ENCODE measurements at regions not wholly inside any gene's neighbourhood (a gene's known extent, or its start where the extent isn't known, plus 50 kb on each side); places are given as distances from the start of the nearest gene placed in this dataset.
"Not testable (repeated sequence)": the region's sequence is repeated elsewhere in the genome, so short reads cannot be mapped to it uniquely, and the experiment has no call there.

- DNase-seq: no peak
These were observed 1378.0 kb upstream of the PCDH9 start for GRCh38 chr13:68608147-68608546.

- DNase-seq: no peak
These were observed 1367.5 kb upstream of the PCDH9 start for GRCh38 chr13:68597641-68598040.

GRCh38 chr13:68588623-68589022 lies 1358.5 kb upstream of the PCDH9 start:
- DNase-seq: no peak

- DNase-seq: no peak
These were observed 1354.6 kb upstream of the PCDH9 start for GRCh38 chr13:68584776-68585175.

- no peak for DNase-seq
These were observed 1343.9 kb upstream of the PCDH9 start for GRCh38 chr13:68574053-68574452.

GRCh38 chr13:68551701-68552522 lies 1321.8 kb upstream of the PCDH9 start:
- DNase-seq: no peak

- DNase-seq: no peak
These were observed 1320.2 kb upstream of the PCDH9 start for GRCh38 chr13:68550330-68550729.

GRCh38 chr13:68540244-68540643 lies 1310.1 kb upstream of the PCDH9 start:
- no peak for DNase-seq

GRCh38 chr13:68535329-68535728 lies 1305.2 kb upstream of the PCDH9 start:
- no peak for DNase-seq

- not testable (repeated sequence) for DNase-seq
These were observed 1297.0 kb upstream of the PCDH9 start for GRCh38 chr13:68527167-68527566.

- DNase-seq: no peak
These were observed 1293.8 kb upstream of the PCDH9 start for GRCh38 chr13:68523838-68524424.

- no peak for DNase-seq
These were observed 1292.0 kb upstream of the PCDH9 start for GRCh38 chr13:68522184-68522583.

GRCh38 chr13:68509734-68510621 lies 1279.8 kb upstream of the PCDH9 start:
- DNase-seq: no peak

- DNase-seq: no peak
These were observed 1276.9 kb upstream of the PCDH9 start for GRCh38 chr13:68506888-68507551.

GRCh38 chr13:68490594-68490993 lies 1260.5 kb upstream of the PCDH9 start:
- DNase-seq: no peak

- DNase-seq: no peak
These were observed 1251.0 kb upstream of the PCDH9 start for GRCh38 chr13:68481130-68481529.

- no peak for DNase-seq
These were observed 1243.7 kb upstream of the PCDH9 start for GRCh38 chr13:68473834-68474326.

GRCh38 chr13:68467160-68467559 lies 1237.0 kb upstream of the PCDH9 start:
- DNase-seq: no peak

GRCh38 chr13:68440874-68441273 lies 1210.7 kb upstream of the PCDH9 start:
- no peak for DNase-seq

- no peak for DNase-seq
These were observed 1209.7 kb upstream of the PCDH9 start for GRCh38 chr13:68439817-68440216.

GRCh38 chr13:68428292-68428691 lies 1198.2 kb upstream of the PCDH9 start:
- DNase-seq: no peak

- DNase-seq: no peak
These were observed 1187.7 kb upstream of the PCDH9 start for GRCh38 chr13:68417801-68418200.

- DNase-seq: no peak
These were observed 1179.9 kb upstream of the PCDH9 start for GRCh38 chr13:68410007-68410406.
